NCI-H82 treated with DMSO at 0.1 percent for 48 hours (cell line): ENCODE measurements at regions not wholly inside any gene's neighbourhood (a gene's known extent, or its start where the extent isn't known, plus 50 kb on each side); places are given as distances from the start of the nearest gene placed in this dataset.
A peak's percentile ranks its signal among the peaks of the same experiment; 100 is the strongest.

Experiments
- DNase-seq: peaks from one replicate; lab custom pipeline; 2025; ENCODE audit not compliant: unreplicated experiment; lab: John Stamatoyannopoulos, UW

GRCh38 chr7:135831455-135832195 lies 83.0 kb upstream of the FAM180A start:
- no peak for DNase-seq

DNA sequence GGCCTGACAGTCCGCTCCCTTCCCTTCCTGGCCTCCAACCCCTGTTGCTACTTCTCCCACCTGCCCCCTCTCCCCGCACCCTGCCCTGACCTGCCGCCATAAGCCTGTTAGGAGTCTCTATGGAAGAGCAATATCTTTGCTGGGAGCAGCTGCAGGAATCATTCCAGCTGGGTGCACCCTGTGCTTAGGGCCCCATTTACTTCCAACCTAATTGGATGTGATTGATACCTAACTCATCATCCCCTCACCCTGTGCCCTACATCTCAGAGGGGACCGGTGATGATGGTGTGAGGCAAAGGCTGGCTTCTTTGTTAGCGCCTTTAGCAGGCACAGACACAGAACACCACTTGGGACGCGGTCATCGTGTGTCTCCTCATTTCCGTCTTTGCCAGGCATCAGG lies 80.0 kb upstream of the FAM180A start:
- DNase-seq: peak; percentile 88

GRCh38 chr7:135827391-135827790 lies 78.8 kb upstream of the FAM180A start:
- peak; percentile 33 for DNase-seq

GRCh38 chr7:135825406-135825805 lies 76.8 kb upstream of the FAM180A start:
- DNase-seq: no peak

- DNase-seq: peak; percentile 75
Observed at GRCh38 chr7:135822376-135822775, 73.8 kb upstream of the FAM180A start.

DNA sequence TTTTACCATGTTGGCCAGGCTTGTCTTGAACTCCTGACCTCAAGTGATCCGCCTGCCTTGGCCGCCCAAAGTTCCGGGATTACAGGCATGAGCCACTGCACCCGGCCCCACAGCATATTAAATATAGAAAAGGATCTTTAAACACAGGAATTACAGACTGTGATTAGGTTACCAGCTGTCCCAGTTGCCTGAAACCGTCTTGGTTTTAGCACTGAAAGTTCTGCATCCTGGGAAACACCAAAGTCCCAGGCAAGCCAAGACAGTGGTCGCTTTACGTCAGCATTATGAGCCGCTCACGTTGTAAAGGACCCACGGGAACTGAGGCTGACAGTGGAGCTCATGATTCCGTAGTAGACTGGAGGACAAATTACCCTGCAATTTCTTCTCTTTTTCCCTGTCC lies 69.0 kb upstream of the FAM180A start:
- no peak for DNase-seq

GRCh38 chr7:135815033-135815432 lies 66.4 kb upstream of the FAM180A start:
- DNase-seq: no peak

DNA sequence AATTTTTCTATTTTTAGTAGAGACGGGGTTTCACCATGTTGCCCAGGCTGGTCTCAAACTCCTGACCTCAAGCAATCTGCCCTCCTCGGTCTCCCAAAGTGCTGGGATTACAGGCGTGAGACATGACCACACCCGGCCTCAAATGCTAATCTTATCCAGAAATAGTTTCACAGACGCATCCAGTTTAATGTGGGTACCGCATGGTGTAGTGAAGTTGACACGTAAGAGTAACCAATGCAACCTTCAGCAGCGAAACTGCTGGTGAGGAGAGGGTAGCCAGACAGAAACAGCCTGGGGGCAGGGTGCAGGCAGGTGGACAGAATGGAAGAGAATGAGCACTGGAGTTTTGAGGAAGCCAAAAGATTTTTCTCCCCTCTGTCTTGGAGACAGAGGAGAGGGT lies 63.5 kb upstream of the FAM180A start:
- no peak for DNase-seq

DNA sequence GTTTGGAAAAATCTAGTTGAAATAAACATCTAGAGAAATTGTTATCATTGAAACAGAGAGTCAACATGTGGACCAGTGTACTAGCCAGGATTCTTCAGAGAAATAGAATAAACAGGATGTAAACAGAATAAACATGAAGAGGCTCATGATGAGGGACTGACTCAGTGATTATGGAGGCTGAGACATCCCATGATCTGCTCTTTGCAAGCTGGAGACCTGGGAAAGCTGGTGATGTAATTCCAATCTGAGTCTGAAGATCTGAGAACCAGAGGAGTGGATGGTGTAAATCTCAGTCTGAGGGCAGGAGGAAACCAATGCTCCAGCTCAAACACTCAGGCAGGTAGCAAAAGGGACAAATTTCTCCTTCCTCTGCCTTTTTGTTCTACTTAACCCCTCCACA lies 62.9 kb upstream of the FAM180A start:
- DNase-seq: no peak

GRCh38 chr7:135808206-135808605 lies 59.6 kb upstream of the FAM180A start:
- DNase-seq: no peak

DNA sequence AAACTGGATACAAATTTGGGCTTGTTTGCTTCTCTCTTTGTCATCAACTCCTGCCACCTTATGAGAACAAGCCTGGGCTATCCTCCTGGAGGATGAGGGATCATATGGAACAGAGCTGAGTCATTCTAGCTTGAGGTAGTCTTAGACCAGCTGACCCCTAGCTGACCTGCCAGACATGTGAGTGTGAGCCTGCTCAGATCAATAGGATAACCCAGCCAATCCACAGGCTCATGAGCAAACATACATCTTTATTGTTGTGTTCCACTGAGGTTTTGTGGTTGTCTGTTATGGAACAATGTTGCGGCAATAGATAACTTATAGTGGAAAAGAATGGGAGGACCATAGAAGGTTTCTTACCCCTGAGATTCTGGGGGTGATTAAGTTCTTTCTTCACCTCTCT lies 54.5 kb upstream of the FAM180A start:
- no peak for DNase-seq

DNA sequence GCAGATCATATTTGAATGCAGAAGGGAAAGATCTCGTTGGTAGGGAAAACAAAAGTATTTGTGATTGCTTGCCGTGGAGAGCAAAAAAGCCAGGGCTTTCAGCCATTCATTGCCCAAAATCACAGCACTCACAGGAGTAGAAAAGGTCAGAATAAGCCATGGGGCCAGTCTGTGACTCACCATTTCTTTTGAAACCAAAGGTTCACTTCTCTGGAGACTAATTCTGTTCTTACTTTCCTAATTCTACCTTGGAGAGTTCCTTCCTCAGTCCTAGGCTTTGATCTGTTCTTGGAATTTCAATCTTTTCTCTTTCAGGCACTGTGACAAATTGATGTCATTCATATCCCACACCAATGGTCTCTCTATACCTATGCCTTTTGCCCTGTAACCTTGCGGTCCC lies 54.1 kb upstream of the FAM180A start:
- no peak for DNase-seq

DNA sequence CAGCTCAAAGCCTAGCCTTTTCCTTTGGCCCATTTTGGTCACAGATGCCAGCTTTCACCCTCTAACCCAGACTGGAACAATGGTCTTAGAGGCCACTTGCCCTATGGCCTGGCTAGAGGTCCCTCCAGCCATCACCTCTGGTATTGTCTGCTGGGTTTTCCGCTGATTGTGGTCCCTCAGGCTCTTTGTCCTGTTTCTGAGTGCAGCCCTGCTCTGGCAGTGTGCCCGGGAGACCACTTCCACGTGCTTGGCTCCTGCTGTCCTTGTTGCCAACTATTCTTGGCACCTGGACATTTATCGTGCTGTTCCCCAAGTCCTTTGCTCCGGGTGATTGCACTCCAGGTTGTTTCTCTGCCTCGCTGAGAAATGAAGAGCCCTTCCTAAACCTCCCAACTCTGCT lies 53.3 kb upstream of the FAM180A start:
- DNase-seq: no peak

DNA sequence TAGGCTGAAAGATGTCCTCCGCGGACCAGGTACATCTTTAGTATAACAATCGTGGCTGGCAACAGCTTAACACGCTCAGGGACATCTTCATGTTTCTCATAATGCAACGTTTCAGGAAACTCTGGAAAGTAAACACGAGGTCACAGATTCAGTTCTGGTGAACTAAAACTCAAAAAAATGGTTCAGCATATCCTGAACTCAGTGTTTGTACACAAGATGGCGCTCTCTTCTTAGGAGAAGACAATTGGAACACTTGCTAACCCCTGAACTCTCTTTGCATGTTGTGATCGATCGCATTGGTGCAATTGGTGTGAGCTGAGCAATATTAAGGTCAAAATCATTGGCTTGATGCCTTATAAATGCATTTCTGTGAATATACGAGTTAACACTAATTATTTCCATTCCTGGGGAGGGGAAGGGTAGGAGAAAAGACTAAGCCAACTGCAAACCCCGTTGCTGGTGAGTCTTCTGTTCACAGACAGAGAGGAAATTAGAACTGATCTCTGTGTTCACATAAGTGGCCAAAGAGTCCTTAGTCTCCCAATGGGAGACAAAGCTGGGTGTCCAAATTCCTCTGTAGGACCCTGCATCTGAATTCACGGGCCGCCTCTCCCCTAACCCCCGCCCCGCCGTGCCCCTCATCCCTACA lies 52.6 kb upstream of the FAM180A start:
- peak; percentile 86 for DNase-seq

DNA sequence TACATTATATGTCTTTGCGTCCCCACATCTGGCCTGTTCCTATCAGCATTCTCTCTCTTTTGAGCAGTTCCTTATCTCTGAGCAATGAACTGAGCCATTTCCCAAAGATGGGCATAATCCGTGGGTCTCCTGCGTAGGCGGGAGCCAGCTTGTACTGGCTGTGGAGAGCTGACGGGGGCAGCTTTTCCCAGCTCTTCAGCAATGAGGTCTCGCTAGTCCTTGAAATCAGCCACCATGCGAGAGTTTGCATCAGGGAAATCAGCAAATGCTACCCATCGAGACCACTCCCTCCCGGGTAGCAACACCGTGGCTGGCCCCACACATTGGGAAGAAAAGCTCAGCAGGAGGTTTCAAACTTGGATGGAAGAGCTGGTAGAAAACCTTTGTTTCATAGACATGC lies 51.9 kb upstream of the FAM180A start:
- no peak for DNase-seq

DNA sequence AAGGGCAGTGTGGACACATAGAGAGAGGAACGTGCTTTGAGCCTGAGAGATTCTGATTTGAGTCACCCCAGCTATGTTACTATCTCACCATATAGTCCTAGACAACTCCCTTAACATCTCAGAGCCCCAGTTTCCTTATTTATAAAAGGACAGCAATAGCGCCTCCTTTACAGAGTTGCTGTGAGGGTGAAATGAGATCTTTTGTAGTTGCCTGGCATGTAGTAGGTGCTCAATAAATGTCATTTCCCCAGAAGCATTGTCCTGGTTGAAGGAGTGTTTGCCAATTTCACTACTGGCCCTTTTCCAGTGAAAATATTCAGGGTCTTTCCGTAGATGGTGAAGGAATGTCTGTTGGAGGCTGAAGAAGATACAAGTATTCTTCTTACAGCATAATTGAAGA lies 51.3 kb upstream of the FAM180A start:
- DNase-seq: no peak
